Aorta (tissue), 5 donors: ENCODE measurements at regions not wholly inside any gene's neighbourhood (a gene's known extent, or its start where the extent isn't known, plus 50 kb on each side); places are given as distances from the start of the nearest gene placed in this dataset.

Experiments
- ATAC-seq: fragments of 200-7000 bp; cut with Tn5 transposase; one replicate; pipeline ENCODE4 v1.9.1; 2022; ENCODE audit warnings: moderate library complexity; ENCODE audit not compliant: low FRiP score
- DNase-seq, 2 donors: peaks; one replicate each; pipeline ENCODE4 v3.0.0-alpha.2; 2020
- H3K27ac ChIP-seq, 2 donors: one replicate each; pipeline ENCODE4 v1.5.1; 2013; ENCODE audit warnings: low read length in 2 of 2, mild to moderate bottlenecking in 2 of 2, moderate library complexity in 2 of 2, control low read depth in 1 of 2, inconsistent platforms in 1 of 2, low read depth in 1 of 2
- H3K27me3 ChIP-seq, 2 donors: one replicate each; pipeline ENCODE4 v1.6.1; 2013; ENCODE audit warnings: control low read depth in 1 of 2, low read length in 1 of 2, mild to moderate bottlenecking in 1 of 2, moderate library complexity in 1 of 2; ENCODE audit not compliant: insufficient read depth in 2 of 2, control insufficient read depth in 1 of 2
- H3K36me3 ChIP-seq, 2 donors: one replicate each; pipeline ENCODE4 v1.6.1; 2013; ENCODE audit warnings: control low read depth in 1 of 2, low read length in 1 of 2, mild to moderate bottlenecking in 1 of 2; ENCODE audit not compliant: insufficient read depth in 2 of 2, control insufficient read depth in 1 of 2
- H3K4me1 ChIP-seq, 2 donors: one replicate each; pipeline ENCODE4 v1.6.1; 2013; ENCODE audit warnings: low read length in 2 of 2, control low read depth in 1 of 2, mild to moderate bottlenecking in 1 of 2, moderate library complexity in 1 of 2; ENCODE audit not compliant: insufficient read depth in 2 of 2, control insufficient read depth in 1 of 2
- H3K4me3 ChIP-seq, 2 donors: one replicate each; pipeline ENCODE4 v1.5.1; 2013; ENCODE audit warnings: low read length in 2 of 2, control low read depth in 1 of 2, mild to moderate bottlenecking in 1 of 2
- H3K9me3 ChIP-seq: one replicate; pipeline ENCODE4 v1.6.1; 2013; ENCODE audit warnings: mild to moderate bottlenecking, low read length; ENCODE audit not compliant: control insufficient read depth
- WGBS, 2 donors: extraction: QIAGEN DNeasy Blood & Tissue Kit; methylation state at CpG; one replicate each; pipeline ENCODE4 v1.1.7; 2013; 5-methylcytosine and 5-hydroxymethylcytosine counted together
- intact Hi-C, 2 donors: fragments of 100-400 bp; cut with DNase I; formaldehyde crosslinking; loops; one replicate each; pipeline versions ENCODE4 v1.14.2 to v1.15.0; 2022
- donor health status: healthy with polysubstance abuse.
- donor health status: Bipolar disorder and iron deficiency.
- donor health status: DM: no; HTN: no; CAD: no.
- donor health status: DM: no; HTN: no; CAD: no.
- donor health status: DM: yes; HTN: yes; CAD: no.

GRCh38 chr5:8347984-8348383 is 479.0 kb downstream of the MTRR start:
- H3K9me3 ChIP-seq = no peaks in the 10 kb centered on the region
- no peak overlapping the region for H3K4me3 ChIP-seq
- H3K36me3 ChIP-seq = no peaks in the 10 kb centered on the region
- H3K27me3 ChIP-seq = no peaks in the 10 kb centered on the region
- intact Hi-C loops = no loop called here
- DNase-seq (no peak), ATAC-seq (no peak)
- H3K4me1 ChIP-seq = no peaks in the 10 kb centered on the region
- no peak overlapping the region for H3K27ac ChIP-seq
- 49 to 50% methylated on average over 1 of the region's 1 CpG for WGBS, 2 donors

- no peak for ATAC-seq
- H3K36me3 ChIP-seq = no peaks in the 10 kb centered on the region
- no peak overlapping the region for H3K27ac ChIP-seq
- DNase-seq = no peak
- 69 to 81% methylated on average over 1 of the region's 1 CpG for WGBS, 2 donors
- no peaks in the 10 kb centered on the region for H3K9me3 ChIP-seq
- H3K4me3 ChIP-seq = no peak overlapping the region
- H3K27me3 ChIP-seq = no peaks in the 10 kb centered on the region
- no peaks in the 10 kb centered on the region for H3K4me1 ChIP-seq
- intact Hi-C loops = no loop called here
Observed at GRCh38 chr5:8349855-8350254, 480.9 kb downstream of the MTRR start.

- no peaks in the 10 kb centered on the region for H3K36me3 ChIP-seq
- no peaks in the 10 kb centered on the region for H3K9me3 ChIP-seq
- H3K4me3 ChIP-seq = no peak overlapping the region
- no peak for DNase-seq
- no peak overlapping the region for H3K27ac ChIP-seq
- WGBS, 2 donors = 87 to 88% methylated on average over 6 of the region's 6 CpGs
- no peak for ATAC-seq
- H3K27me3 ChIP-seq = no peaks in the 10 kb centered on the region
- intact Hi-C loops = no loop called here
- H3K4me1 ChIP-seq = no peaks in the 10 kb centered on the region
Observed at GRCh38 chr5:8350644-8351339, 481.8 kb downstream of the MTRR start.

GRCh38 chr5:8355981-8356380 is 487.0 kb downstream of the MTRR start:
- H3K27ac ChIP-seq = no peak overlapping the region
- no peak overlapping the region for H3K4me3 ChIP-seq
- 31 to 32% methylated on average over 1 of the region's 1 CpG for WGBS, 2 donors
- DNase-seq (no peak), ATAC-seq (no peak)
- no peaks in the 10 kb centered on the region for H3K9me3 ChIP-seq
- H3K4me1 ChIP-seq = no peaks in the 10 kb centered on the region
- intact Hi-C loops = no loop called here
- H3K27me3 ChIP-seq = no peaks in the 10 kb centered on the region
- H3K36me3 ChIP-seq = no peaks in the 10 kb centered on the region

- WGBS, 2 donors = 43 to 46% methylated on average over 2 of the region's 2 CpGs
Observed at GRCh38 chr5:8360012-8360411, 491.1 kb downstream of the MTRR start.

GRCh38 chr5:8362495-8362894 is 493.5 kb downstream of the MTRR start:
- Histone ChIP-seq H3K27me3 (no peaks in the 10 kb centered on the region), H3K9me3 (no peaks in the 10 kb centered on the region), H3K27ac (no peak overlapping the region), H3K36me3 (no peaks in the 10 kb centered on the region), H3K4me3 (no peak overlapping the region), H3K4me1 (no peaks in the 10 kb centered on the region)
- DNase-seq = no peak
- intact Hi-C loops = no loop called here
- WGBS, 2 donors = 27 to 45% methylated on average over 1 of the region's 1 CpG
- no peak for ATAC-seq

More at GRCh38 chr5:8360012-8360411, 491.1 kb downstream of the MTRR start:
- intact Hi-C loops = no loop called here
- no peak for DNase-seq
- H3K9me3 ChIP-seq = no peaks in the 10 kb centered on the region
- H3K27me3 ChIP-seq = no peaks in the 10 kb centered on the region
- H3K4me3 ChIP-seq = no peak overlapping the region
- no peaks in the 10 kb centered on the region for H3K36me3 ChIP-seq
- H3K27ac ChIP-seq = no peak overlapping the region
- ATAC-seq = no peak
- no peaks in the 10 kb centered on the region for H3K4me1 ChIP-seq

- Histone ChIP-seq H3K27me3 (no peaks in the 10 kb centered on the region), H3K27ac (no peak overlapping the region), H3K36me3 (no peaks in the 10 kb centered on the region), H3K9me3 (no peaks in the 10 kb centered on the region), H3K4me1 (no peaks in the 10 kb centered on the region), H3K4me3 (no peak overlapping the region)
- WGBS, 2 donors = 54 to 55% methylated on average over 3 of the region's 3 CpGs
- DNase-seq (no peak), ATAC-seq (no peak)
- intact Hi-C loops = no loop called here
Observed at GRCh38 chr5:8363138-8363537, 494.2 kb downstream of the MTRR start.

- H3K27me3 ChIP-seq = no peaks in the 10 kb centered on the region
- H3K4me1 ChIP-seq = no peaks in the 10 kb centered on the region
- H3K4me3 ChIP-seq = no peak overlapping the region
- WGBS, 2 donors = 63 to 71% methylated on average over 6 of the region's 6 CpGs
- no peaks in the 10 kb centered on the region for H3K9me3 ChIP-seq
- intact Hi-C loops = no loop called here
- no peak overlapping the region for H3K27ac ChIP-seq
- ATAC-seq = no peak
- DNase-seq = no peak
- H3K36me3 ChIP-seq = no peaks in the 10 kb centered on the region
Observed at GRCh38 chr5:8366266-8366665, 497.3 kb downstream of the MTRR start.

- Histone ChIP-seq H3K27me3 (no peaks in the 10 kb centered on the region), H3K4me3 (no peak overlapping the region), H3K4me1 (no peaks in the 10 kb centered on the region), H3K36me3 (no peaks in the 10 kb centered on the region), H3K9me3 (no peaks in the 10 kb centered on the region), H3K27ac (no peak overlapping the region)
- WGBS, 2 donors = 48 to 92% methylated on average over 2 of the region's 2 CpGs
- DNase-seq (no peak), ATAC-seq (no peak)
- intact Hi-C loops = no loop called here
Observed at GRCh38 chr5:8376478-8376877, 507.5 kb downstream of the MTRR start.
